Ovary (tissue), 7 donors: ENCODE measurements at regions not wholly inside any gene's neighbourhood (a gene's known extent, or its start where the extent isn't known, plus 50 kb on each side); places are given as distances from the start of the nearest gene placed in this dataset.

Source experiments
- DNase-seq, 5 donors: peaks; one replicate each; pipeline ENCODE4 v3.0.0-alpha.2; 2019 to 2020
- H3K27ac ChIP-seq, 2 donors: fragments of 200-600 bp; one replicate each; pipeline versions ENCODE4 v1.5.1 to v1.8.0; 2019 to 2022
- H3K27me3 ChIP-seq: fragments of 200-600 bp; one replicate; pipeline ENCODE4 v1.8.0; 2022
- H3K36me3 ChIP-seq: fragments of 200-600 bp; sonication (generic); one replicate; pipeline ENCODE4 v1.5.1; 2019
- H3K4me1 ChIP-seq: one replicate; pipeline ENCODE4 v1.8.1; 2013; ENCODE audit warnings: mild to moderate bottlenecking, moderate library complexity; ENCODE audit not compliant: insufficient read depth
- H3K4me3 ChIP-seq: fragments of 200-600 bp; sonication (generic); one replicate; pipeline ENCODE4 v1.5.1; 2017
- H3K9me3 ChIP-seq, 2 donors: fragments of 200-600 bp in 1 of 2; sonication (generic) in 1 of 2; one replicate each; pipeline versions ENCODE4 v1.5.1 to v1.8.1; 2013 to 2019; ENCODE audit warnings: mild to moderate bottlenecking in 1 of 2, moderate library complexity in 1 of 2
- CTCF ChIP-seq, 3 donors: fragments of 450-650 bp in 2 of 3; fragments of 200-600 bp in 1 of 3; IDR thresholded peaks; one replicate each; pipeline versions ENCODE4 v1.5.1 to v1.8.0; 2016 to 2022; ENCODE audit warnings: antibody characterized with exemption in 3 of 3, mild to moderate bottlenecking in 1 of 3
- EP300 ChIP-seq: sonication (generic); formaldehyde crosslinking; IDR thresholded peaks from one replicate; pipeline ENCODE4 v1.6.1; 2017; ENCODE audit warnings: antibody characterized with exemption
- POLR2A ChIP-seq: fragments of 450-650 bp; IDR thresholded peaks from one replicate; pipeline ENCODE4 v1.6.1; 2017; ENCODE audit warnings: antibody characterized with exemption, mild to moderate bottlenecking, moderate library complexity
- WGBS, 3 donors: extraction: QIAGEN DNeasy Blood & Tissue Kit in 1 of 3; methylation state at CpG; one replicate each; pipeline versions ENCODE4 v1.1.5 to v1.1.7; 2013 to 2017; 5-methylcytosine and 5-hydroxymethylcytosine counted together
- intact Hi-C, 4 donors: fragments of 100-400 bp; cut with DNase I; formaldehyde crosslinking; loops; one replicate each; pipeline versions ENCODE4 v1.11.0 to v1.15.1; 2022 to 2023
- donor health status: DM: no; HTN: no; CAD: no; lungs with moderate emphysema.
- donor health status: DM: no; HTN: no; CAD: no.
- donor health status: Bipolar disorder and iron deficiency.
- donor health status: DM: no; HTN: no; CAD: no.
- donor health status: DM: yes; HTN: yes; CAD: no.

- Histone ChIP-seq H3K4me1 (no peaks in the 10 kb centered on the region), H3K27me3 (no peaks in the 10 kb centered on the region), H3K9me3 (no peaks in the 10 kb centered on the region), H3K4me3 (no peak overlapping the region), H3K36me3 (no peaks in the 10 kb centered on the region), H3K27ac (no peak overlapping the region)
- intact Hi-C loops, result no loop called here
- 79 to 80% (median 80%) methylated on average over 3 of the region's 3 CpGs for WGBS, 3 donors
- no peak for TF ChIP-seq EP300
- TF ChIP-seq CTCF (IDR thresholded peaks at IDR 0.05), result no peak
- no peak for TF ChIP-seq POLR2A
- no peak for DNase-seq
These were observed 78.8 kb upstream of the DISP3 start for GRCh38 chr1:11400155-11400554.

- no peaks in the 10 kb centered on the region for H3K27me3 ChIP-seq
- intact Hi-C loops, result no loop called here
These were observed 78.4 kb upstream of the DISP3 start for GRCh38 chr1:11400567-11400966.

GRCh38 chr1:11406845-11407244 lies 72.1 kb upstream of the DISP3 start:
- no peaks in the 10 kb centered on the region for H3K9me3 ChIP-seq
- H3K4me1 ChIP-seq, result no peaks in the 10 kb centered on the region
- no peak overlapping the region for H3K4me3 ChIP-seq
- TF ChIP-seq POLR2A (no peak), CTCF (IDR thresholded peaks at IDR 0.05) (no peak), EP300 (no peak)
- WGBS, 3 donors, result 72 to 81% (median 75%) methylated on average over 6 of the region's 6 CpGs
- H3K27ac ChIP-seq, result no peak overlapping the region
- intact Hi-C loops, result no loop called here
- H3K27me3 ChIP-seq, result no peaks in the 10 kb centered on the region
- DNase-seq, result no peak
- no peaks in the 10 kb centered on the region for H3K36me3 ChIP-seq

More at GRCh38 chr1:11400567-11400966, 78.4 kb upstream of the DISP3 start:
- no peak for DNase-seq
- TF ChIP-seq CTCF (IDR thresholded peaks at IDR 0.05), result no peak
- TF ChIP-seq POLR2A, result no peak
- no peak for TF ChIP-seq EP300
- Histone ChIP-seq H3K4me1 (no peaks in the 10 kb centered on the region), H3K27ac (no peak overlapping the region), H3K36me3 (no peaks in the 10 kb centered on the region), H3K9me3 (no peaks in the 10 kb centered on the region), H3K4me3 (no peak overlapping the region)
- WGBS, 3 donors, result 65 to 72% (median 71%) methylated on average over 7 of the region's 7 CpGs

GRCh38 chr1:11407301-11407994 lies 71.5 kb upstream of the DISP3 start:
- Histone ChIP-seq H3K4me3 (no peak overlapping the region), H3K4me1 (no peaks in the 10 kb centered on the region), H3K36me3 (no peaks in the 10 kb centered on the region), H3K9me3 (no peaks in the 10 kb centered on the region), H3K27ac (no peak overlapping the region), H3K27me3 (no peaks in the 10 kb centered on the region)
- no peak for TF ChIP-seq EP300
- no peak for TF ChIP-seq POLR2A
- TF ChIP-seq CTCF (IDR thresholded peaks at IDR 0.05), result no peak
- 41 to 68% (median 50%) methylated on average over 13 of the region's 13 CpGs for WGBS, 3 donors
- intact Hi-C loops, result no loop called here
- DNase-seq, result no peak
